Fibroblast of lung (primary cell): ENCODE measurements at regions not wholly inside any gene's neighbourhood (a gene's known extent, or its start where the extent isn't known, plus 50 kb on each side); places are given as distances from the start of the nearest gene placed in this dataset.
"Not testable (repeated sequence)": the region's sequence is repeated elsewhere in the genome, so short reads cannot be mapped to it uniquely, and the experiment has no call there.

ENCODE experiments used
- DNase-seq, 2 donors: peaks; one replicate each; pipeline versions ENCODE4 v3.0.0 to v3.0.0-alpha.2; 2010; ENCODE audit warnings: low read depth in 2 of 2
- H2AFZ ChIP-seq: 2 replicates; pipeline ENCODE4 v1.5.1; 2012; ENCODE audit warnings: low read length, control low read depth, inconsistent platforms
- H3K27ac ChIP-seq: 2 replicates; pipeline ENCODE4 v1.5.1; 2011; ENCODE audit warnings: low read length, control low read depth; ENCODE audit not compliant: insufficient read depth
- H3K27me3 ChIP-seq: 2 replicates; pipeline ENCODE4 v1.5.1; 2011; ENCODE audit warnings: mild to moderate bottlenecking, low read length; ENCODE audit not compliant: control insufficient read depth, insufficient read depth
- H3K36me3 ChIP-seq: 2 replicates; pipeline ENCODE4 v1.5.1; 2011; ENCODE audit warnings: low read length; ENCODE audit not compliant: control insufficient read depth, insufficient read depth
- H3K4me1 ChIP-seq: 2 replicates; pipeline ENCODE4 v1.5.1; 2011; ENCODE audit warnings: low read length; ENCODE audit not compliant: control insufficient read depth, insufficient read depth; ENCODE audit errors: extremely low read depth
- H3K4me2 ChIP-seq: 2 replicates; pipeline ENCODE4 v1.5.1; 2011; ENCODE audit warnings: low read length, control low read depth; ENCODE audit not compliant: insufficient read depth; ENCODE audit errors: extremely low read depth
- H3K4me3 ChIP-seq, 4 experiments: fragments of 200-600 bp in 1 of 4; sonication (generic) in 1 of 4; replicated peaks in 1 of 4; 2 replicates each; pipeline ENCODE4 v1.5.1; 2011 to 2016; ENCODE audit warnings: low read length in 4 of 4, low read depth in 3 of 4, mild to moderate bottlenecking in 3 of 4, control low read depth in 2 of 4, inconsistent platforms in 1 of 4, mixed read lengths in 1 of 4; ENCODE audit not compliant: insufficient read depth in 1 of 4; ENCODE audit errors: control extremely low read depth in 1 of 4
- H3K79me2 ChIP-seq: 2 replicates; pipeline ENCODE4 v1.5.1; 2012; ENCODE audit warnings: mild to moderate bottlenecking, low read length, inconsistent platforms; ENCODE audit not compliant: control insufficient read depth, insufficient read depth
- H3K9ac ChIP-seq: 2 replicates; pipeline ENCODE4 v1.5.1; 2011; ENCODE audit warnings: mild to moderate bottlenecking, low read length, control low read depth; ENCODE audit not compliant: insufficient read depth
- H3K9me3 ChIP-seq: 2 replicates; pipeline ENCODE4 v1.5.1; 2012; ENCODE audit warnings: low read depth, low read length; ENCODE audit not compliant: control insufficient read depth, insufficient read depth
- H4K20me1 ChIP-seq: 2 replicates; pipeline ENCODE4 v1.5.1; 2011; ENCODE audit warnings: low read length; ENCODE audit not compliant: control insufficient read depth, insufficient read depth; ENCODE audit errors: extremely low read depth
- CTCF ChIP-seq, 2 donors: IDR thresholded peaks in 1 of 2; conservative IDR thresholded peaks in 1 of 2; 1 replicate in 1 of 2; 2 replicates in 1 of 2; pipeline ENCODE4 v1.5.1; 2011 to 2012; ENCODE audit warnings: low read length in 2 of 2, control low read depth in 1 of 2, inconsistent platforms in 1 of 2, low read depth in 1 of 2, mild to moderate bottlenecking in 1 of 2
- EZH2 ChIP-seq: IDR thresholded peaks from 2 replicates; pipeline ENCODE4 v1.5.1; 2012; ENCODE audit warnings: low read length, control low read depth, mild to moderate bottlenecking; ENCODE audit errors: missing control alignments

GRCh38 chr3:67245545-67245944, 247.4 kb downstream of the KBTBD8 start:
- Histone ChIP-seq H3K4me1 (no peaks in the 10 kb centered on the region), H2AFZ (no peak overlapping the region)
- no peak for TF ChIP-seq CTCF (conservative IDR thresholded peaks at IDR 0.05 in 1 of 2, IDR thresholded peaks at IDR 0.05 in 1 of 2; ENCODE audit: low read depth in 1 of 2, low read length in 2 of 2)
- no peak for TF ChIP-seq EZH2

GRCh38 chr3:67248726-67249125, 250.6 kb downstream of the KBTBD8 start:
- Histone ChIP-seq H3K27me3 (no peaks in the 10 kb centered on the region), H3K4me2 (no peak overlapping the region), H3K4me3 (no peak overlapping the region), H3K27ac (no peak overlapping the region), H3K79me2 (no peaks in the 10 kb centered on the region), H3K36me3 (no peaks in the 10 kb centered on the region), H3K4me1 (no peaks in the 10 kb centered on the region), H3K9ac (no peak overlapping the region), H2AFZ (no peak overlapping the region), H4K20me1 (no peaks in the 10 kb centered on the region), H3K9me3 (no peaks in the 10 kb centered on the region)
- no peak for TF ChIP-seq EZH2
- TF ChIP-seq CTCF (conservative IDR thresholded peaks at IDR 0.05 in 1 of 2, IDR thresholded peaks at IDR 0.05 in 1 of 2; ENCODE audit: low read depth in 1 of 2, low read length in 2 of 2) = no peak
- no peak for DNase-seq

More at GRCh38 chr3:67245545-67245944, 247.4 kb downstream of the KBTBD8 start:
- Histone ChIP-seq H3K36me3 (no peaks in the 10 kb centered on the region), H3K4me3 (no peak overlapping the region), H3K4me2 (no peak overlapping the region), H3K9me3 (no peaks in the 10 kb centered on the region), H3K27me3 (no peaks in the 10 kb centered on the region), H3K79me2 (no peaks in the 10 kb centered on the region), H3K9ac (no peak overlapping the region), H3K27ac (no peak overlapping the region), H4K20me1 (no peaks in the 10 kb centered on the region)
- DNase-seq = no peak

GRCh38 chr3:67252906-67253305, 254.8 kb downstream of the KBTBD8 start:
- not testable (repeated sequence) for DNase-seq, H3K4me1 ChIP-seq, H3K4me3 ChIP-seq, H3K9me3 ChIP-seq, H3K27me3 ChIP-seq, H2AFZ ChIP-seq, H3K27ac ChIP-seq, H4K20me1 ChIP-seq, H3K36me3 ChIP-seq, H3K79me2 ChIP-seq, H3K9ac ChIP-seq, H3K4me2 ChIP-seq
